K562 (cell line): ENCODE measurements at regions not wholly inside any gene's neighbourhood (a gene's known extent, or its start where the extent isn't known, plus 50 kb on each side); places are given as distances from the start of the nearest gene placed in this dataset.

Experiments used
- ATAC-seq: fragments of 200-7000 bp; cut with Tn5 transposase; 3 replicates; pipeline ENCODE4 v1.9.1; 2020; ENCODE audit warnings: moderate library complexity
- BruUV-seq: library from RNA; stranded (reverse); fragments of 400-500 nt; replicated peaks from 2 replicates; lab custom pipeline; 2021; lab: Mats Ljungman, UMichigan
- CTCF ChIA-PET: fragments of 300-600 bp; formaldehyde crosslinking; extraction: SDS; loops from one replicate; lab custom pipeline; 2021; ENCODE audit warnings: low intra/inter-chr PET ratio; lab: Yijun Ruan, JAX
- POLR2A ChIA-PET: fragments of 300-600, 350-650 bp; sonication (Branson Sonifier 250); formaldehyde crosslinking; extraction: SDS; loops from one replicate; lab custom pipeline; 2021; ENCODE audit warnings: antibody characterized with exemption, inconsistent platforms; lab: Yijun Ruan, JAX
- DNase-seq, 4 experiments: peaks; one replicate each; pipeline versions ENCODE4 v3.0.0 to v3.0.0-alpha.2; 2011 to 2018; ENCODE audit warnings: low spot score in 3 of 4, mixed read lengths in 3 of 4; ENCODE audit errors: extremely low read depth in 1 of 4
- FAIRE-seq: peaks from 2 replicates; lab custom pipeline; 2011; peaks lifted over from hg19 to GRCh38; lab: Jason Lieb, UNC
- H2AFZ ChIP-seq: 2 replicates; pipeline ENCODE4 v1.6.0; 2011; ENCODE audit warnings: low read depth, low read length, control low read depth, inconsistent platforms
- H3K27ac ChIP-seq: fragments of 200-600 bp; 3 replicates; pipeline ENCODE4 v1.8.0; 2011; ENCODE audit warnings: low read depth, mild to moderate bottlenecking, control low read depth, inconsistent platforms, low read length, moderate library complexity, mixed read lengths; ENCODE audit errors: extremely low read depth
- H3K27me3 ChIP-seq, 2 experiments: fragments of 300-600 bp in 1 of 2; 2 replicates in 1 of 2; 3 replicates in 1 of 2; pipeline versions ENCODE4 v1.6.0 to v1.8.0; 2011; ENCODE audit warnings: inconsistent platforms in 2 of 2, low read length in 2 of 2, mild to moderate bottlenecking in 1 of 2, mixed read lengths in 1 of 2, moderate library complexity in 1 of 2; ENCODE audit not compliant: control insufficient read depth in 2 of 2, insufficient read depth in 2 of 2
- H3K36me3 ChIP-seq: fragments of 300-600 bp; 3 replicates; pipeline ENCODE4 v1.8.0; 2011; ENCODE audit warnings: mild to moderate bottlenecking, low read length, inconsistent platforms; ENCODE audit not compliant: control insufficient read depth, insufficient read depth
- H3K4me1 ChIP-seq, 2 experiments: fragments of 200-600 bp in 1 of 2; replicated peaks in 1 of 2; 2 replicates in 1 of 2; 3 replicates in 1 of 2; pipeline versions ENCODE4 v1.5.1 to v1.8.0; 2011; ENCODE audit warnings: inconsistent platforms in 2 of 2, low read length in 2 of 2, mild to moderate bottlenecking in 1 of 2, mixed read lengths in 1 of 2, moderate library complexity in 1 of 2; ENCODE audit not compliant: control insufficient read depth in 2 of 2, insufficient read depth in 2 of 2
- H3K4me2 ChIP-seq: 2 replicates; pipeline ENCODE4 v1.6.1; 2011; ENCODE audit warnings: low read length, control low read depth, inconsistent platforms, mixed read lengths; ENCODE audit not compliant: insufficient read depth
- H3K4me3 ChIP-seq: fragments of 200-600 bp; sonication (generic), shearing (Covaris generic); 2 replicates; pipeline ENCODE4 v1.5.1; 2016; ENCODE audit warnings: control low read depth, inconsistent platforms
- H3K79me2 ChIP-seq: fragments of 200-600 bp; 3 replicates; pipeline ENCODE4 v1.8.0; 2011; ENCODE audit warnings: low read length, inconsistent platforms; ENCODE audit not compliant: control insufficient read depth, insufficient read depth
- H3K9ac ChIP-seq, 2 experiments: 2 replicates each; pipeline versions ENCODE4 v1.6.0 to v1.6.1; 2011; ENCODE audit warnings: low read depth in 2 of 2, low read length in 2 of 2, control low read depth in 1 of 2, inconsistent platforms in 1 of 2, mild to moderate bottlenecking in 1 of 2, mixed read lengths in 1 of 2; ENCODE audit not compliant: insufficient read depth in 1 of 2
- H3K9me1 ChIP-seq: one replicate; pipeline ENCODE4 v1.6.0; 2011; ENCODE audit warnings: inconsistent platforms, mild to moderate bottlenecking, low read length, moderate library complexity; ENCODE audit not compliant: control insufficient read depth, insufficient read depth
- H3K9me3 ChIP-seq: replicated peaks from 2 replicates; pipeline ENCODE4 v1.5.1; 2011; ENCODE audit warnings: low read depth, low read length, inconsistent platforms; ENCODE audit not compliant: control insufficient read depth, insufficient read depth
- H4K20me1 ChIP-seq: replicated peaks from 2 replicates; pipeline ENCODE4 v1.6.1; 2011; ENCODE audit warnings: low read length, inconsistent platforms, mixed read lengths; ENCODE audit not compliant: control insufficient read depth, insufficient read depth
- CTCF ChIP-seq, 3 experiments: IDR thresholded peaks in 2 of 3; conservative IDR thresholded peaks in 1 of 3; 2 replicates each; pipeline ENCODE4 v1.5.1; 2011 to 2012; ENCODE audit warnings: low read length in 3 of 3, mild to moderate bottlenecking in 3 of 3, control low read depth in 2 of 3, improper control_type of control experiment in 1 of 3, inconsistent platforms in 1 of 3, low read depth in 1 of 3, mixed read lengths in 1 of 3, moderate library complexity in 1 of 3; ENCODE audit not compliant: insufficient read depth in 2 of 3
- MEF2D ChIP-seq: conservative IDR thresholded peaks from 2 replicates; pipeline ENCODE4 v1.6.1; 2016; ENCODE audit warnings: low read depth, missing genetic modification characterization, missing compliant biosample characterization
- UBTF ChIP-seq, 2 experiments: IDR thresholded peaks; 2 replicates each; pipeline ENCODE4 v1.6.1; 2012; ENCODE audit warnings: improper control_type of control experiment in 2 of 2, low read depth in 2 of 2, low read length in 2 of 2, borderline replicate concordance in 1 of 2
- in situ Hi-C: fragments of 300-500 bp; cut with MboI; formaldehyde crosslinking; loops from 4 replicates; pipeline ENCODE4 v1.15.0; 2018; ENCODE audit warnings: inconsistent platforms, mixed read lengths
- intact Hi-C: fragments of 100-400 bp; cut with micrococcal nuclease; formaldehyde crosslinking; loops from 2 replicates; pipeline ENCODE4 v1.14.2; 2022

- BruUV-seq, result no TSS peak
- POLR2A ChIA-PET, result no interaction called here
These were observed 196.2 kb upstream of the TENT5D start for GRCh38 chrX:80223982-80224579.

More at GRCh38 chrX:80223982-80224579, 196.2 kb upstream of the TENT5D start:
- Histone ChIP-seq H3K36me3 (no peaks in the 10 kb centered on the region), H3K4me1 (no peaks in the 10 kb centered on the region), H4K20me1 (no peaks in the 10 kb centered on the region), H3K4me2 (no peak overlapping the region), H3K27me3 (no peaks in the 10 kb centered on the region), H3K27ac (no peak overlapping the region), H2AFZ (no peak overlapping the region), H3K9me1 (no peaks in the 10 kb centered on the region), H3K9me3 (no peaks in the 10 kb centered on the region), H3K9ac (no peak overlapping the region), H3K4me3 (no peak overlapping the region), H3K79me2 (no peaks in the 10 kb centered on the region)
- in situ Hi-C loops (no loop called here), intact Hi-C loops (no loop called here)
- DNase-seq, result no peak
- peak; percentile 69; the same call in 2 of the 3 replicates for ATAC-seq
- TF ChIP-seq MEF2D (no peak), CTCF (IDR thresholded peaks at IDR 0.05 in 2 of 3, conservative IDR thresholded peaks at IDR 0.05 in 1 of 3; ENCODE audit: insufficient read depth in 2 of 3, low read depth in 1 of 3, low read length in 3 of 3) (peak; percentile 20 to 24 (median 21); a peak in 2 of 6 replicates), UBTF (IDR thresholded peaks at IDR 0.05; ENCODE audit: borderline replicate concordance in 1 of 2, low read depth in 2 of 2, low read length in 2 of 2) (no peak)
- CTCF ChIA-PET, result no interaction called here
- FAIRE-seq, result no peak
